Ureter (tissue), 1 donor: ENCODE measurements at regions not wholly inside any gene's neighbourhood (a gene's known extent, or its start where the extent isn't known, plus 50 kb on each side); places are given as distances from the start of the nearest gene placed in this dataset.

Experiments used
- DNase-seq: peaks from one replicate; pipeline ENCODE4 v3.0.0-alpha.2; 2020; ENCODE audit warnings: low spot score
- donor health status: DM: yes; HTN: yes; CAD: no.

DNA sequence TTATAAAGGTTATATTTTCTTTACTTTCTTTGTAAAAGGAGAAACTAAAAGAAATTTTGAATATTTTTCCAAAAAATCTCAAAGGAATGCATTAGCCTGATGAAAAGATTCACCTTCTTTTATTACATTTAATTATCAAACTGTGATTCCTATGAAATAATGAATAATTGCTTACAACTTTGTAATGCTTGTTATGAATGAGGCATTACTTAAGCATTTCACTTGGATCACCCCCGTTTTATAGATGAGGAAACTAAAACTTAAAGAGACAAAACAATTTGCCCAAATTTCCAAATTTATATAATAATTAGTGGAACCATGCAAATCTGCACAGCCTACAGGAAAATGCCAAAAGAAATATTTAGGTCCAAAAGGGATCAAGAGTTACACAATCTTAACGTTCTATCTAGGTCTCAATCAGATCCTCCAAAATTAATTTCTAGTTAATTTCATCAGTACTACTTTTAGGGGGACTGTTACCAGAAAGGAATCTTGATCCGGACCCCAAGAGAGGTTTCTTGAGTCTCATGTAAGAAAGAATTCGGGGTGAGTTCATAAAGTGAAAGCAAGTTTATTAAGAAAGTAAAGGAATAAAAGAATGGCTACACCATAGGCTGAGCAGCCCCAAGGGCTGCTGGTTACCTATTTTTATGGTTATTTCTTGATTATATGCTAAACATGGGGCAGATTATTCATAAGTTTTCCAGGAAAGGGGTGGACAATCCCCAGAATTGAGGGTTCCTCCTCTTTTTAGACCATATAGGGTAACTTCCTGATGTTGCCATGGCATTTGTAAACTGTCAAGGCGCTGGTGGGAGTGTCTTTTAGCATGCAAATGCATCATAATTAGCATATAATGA, 288.0 kb downstream of the ADGB start:
- DNase-seq, result no peak

DNA sequence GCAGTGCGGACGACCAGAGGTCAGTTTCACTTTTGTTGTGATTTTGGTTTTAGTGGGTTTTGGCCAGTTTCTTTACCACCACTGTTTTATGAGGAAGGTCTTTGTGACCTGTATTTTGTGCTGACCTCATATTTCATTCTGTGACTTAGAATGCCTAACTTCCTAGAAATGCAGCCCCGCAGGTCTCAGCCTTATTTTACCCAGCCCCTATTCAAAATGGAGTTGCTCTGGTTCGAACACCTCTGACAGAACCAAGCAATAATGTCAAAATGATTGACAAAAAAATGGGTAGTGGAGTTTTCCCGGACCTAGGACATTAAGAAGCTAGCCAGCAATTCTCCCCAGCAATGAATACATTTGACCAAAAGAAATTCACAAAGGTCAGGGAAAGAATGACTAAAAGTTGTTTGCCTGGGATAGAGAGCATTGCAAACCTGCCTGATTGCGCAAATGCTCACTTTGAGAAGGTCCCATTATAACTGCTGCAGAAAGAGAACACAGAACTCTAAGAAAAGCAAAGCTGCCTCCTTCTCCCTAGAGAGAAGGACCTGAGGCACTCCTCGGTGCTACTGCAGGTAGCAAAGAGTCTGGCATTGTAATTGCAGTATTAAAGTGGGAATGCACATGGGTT, 288.8 kb downstream of the ADGB start:
- no peak for DNase-seq

DNA sequence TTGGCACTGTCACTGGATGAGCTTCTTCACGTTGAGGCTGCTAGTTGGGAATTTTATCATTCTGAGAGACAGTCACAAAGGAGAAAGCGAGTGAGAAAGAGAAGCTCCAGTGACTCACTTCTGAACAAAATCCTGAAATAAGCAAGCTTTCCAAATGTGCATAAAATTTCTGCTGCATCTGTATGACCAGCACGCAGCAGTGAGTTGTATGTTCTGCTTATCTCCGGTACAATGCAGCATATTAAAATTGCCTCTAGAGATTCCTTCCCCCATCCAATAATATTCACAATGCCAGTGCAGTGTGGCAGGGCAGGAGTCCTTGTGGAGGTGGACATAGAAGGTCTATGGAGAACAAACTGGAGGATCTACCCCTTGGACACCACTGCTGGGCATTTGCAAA, 290.5 kb downstream of the ADGB start:
- no peak for DNase-seq

DNA sequence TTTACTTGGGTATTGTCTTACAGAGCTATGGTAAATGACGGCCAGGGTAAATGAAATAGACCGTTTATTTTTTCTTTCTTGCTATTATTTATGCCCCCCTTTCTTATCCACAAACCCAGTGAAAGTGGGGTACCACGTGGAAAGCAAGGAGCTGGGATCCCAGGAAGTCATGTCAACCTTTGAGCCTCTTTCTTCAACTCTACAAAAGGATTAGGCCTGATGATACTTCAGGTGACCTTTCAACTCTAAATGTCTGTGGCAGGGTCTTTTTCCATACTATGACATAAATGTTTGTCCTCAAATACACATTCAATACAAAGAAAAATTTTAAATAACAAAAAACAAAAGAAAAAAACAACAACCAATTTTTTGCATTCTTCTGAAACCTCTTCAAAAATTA, 291.4 kb downstream of the ADGB start:
- DNase-seq, result no peak

DNA sequence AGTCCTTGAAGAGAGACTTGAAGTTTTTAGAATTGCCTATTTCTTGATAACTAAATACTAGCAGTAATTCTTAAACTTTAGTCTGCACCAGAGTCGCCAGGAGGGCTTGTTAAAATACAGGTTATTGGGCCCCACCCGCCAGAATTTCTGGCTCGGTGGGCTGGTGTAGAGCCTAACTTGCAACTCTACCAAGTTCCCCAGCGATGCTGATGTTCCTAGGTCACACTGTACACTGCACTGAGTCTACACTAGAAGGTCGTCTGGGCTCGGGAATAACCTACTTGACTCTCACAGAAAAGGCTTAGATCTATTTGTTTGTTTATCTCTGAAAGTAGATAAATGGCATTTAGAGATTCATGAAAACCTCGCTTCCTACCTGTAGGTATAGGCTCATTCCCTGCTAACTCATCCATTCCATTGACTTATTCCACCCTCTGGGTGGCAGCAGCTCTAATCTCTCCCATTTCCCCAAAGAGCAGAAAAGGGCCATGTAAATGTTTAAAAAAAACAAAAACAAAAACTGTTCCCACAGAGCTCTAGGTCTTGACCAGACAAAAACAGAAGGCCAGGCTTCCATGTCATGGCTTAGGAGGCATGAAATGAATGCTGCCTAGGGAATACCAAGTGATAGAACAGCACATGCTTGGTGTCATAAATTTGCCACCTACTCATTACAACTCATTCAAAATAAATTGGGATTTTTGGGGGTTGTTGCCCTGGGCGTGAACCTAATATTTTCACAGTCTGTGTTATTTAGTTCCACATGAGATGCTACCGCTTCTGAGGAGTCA, 292.1 kb downstream of the ADGB start:
- DNase-seq, result no peak

DNA sequence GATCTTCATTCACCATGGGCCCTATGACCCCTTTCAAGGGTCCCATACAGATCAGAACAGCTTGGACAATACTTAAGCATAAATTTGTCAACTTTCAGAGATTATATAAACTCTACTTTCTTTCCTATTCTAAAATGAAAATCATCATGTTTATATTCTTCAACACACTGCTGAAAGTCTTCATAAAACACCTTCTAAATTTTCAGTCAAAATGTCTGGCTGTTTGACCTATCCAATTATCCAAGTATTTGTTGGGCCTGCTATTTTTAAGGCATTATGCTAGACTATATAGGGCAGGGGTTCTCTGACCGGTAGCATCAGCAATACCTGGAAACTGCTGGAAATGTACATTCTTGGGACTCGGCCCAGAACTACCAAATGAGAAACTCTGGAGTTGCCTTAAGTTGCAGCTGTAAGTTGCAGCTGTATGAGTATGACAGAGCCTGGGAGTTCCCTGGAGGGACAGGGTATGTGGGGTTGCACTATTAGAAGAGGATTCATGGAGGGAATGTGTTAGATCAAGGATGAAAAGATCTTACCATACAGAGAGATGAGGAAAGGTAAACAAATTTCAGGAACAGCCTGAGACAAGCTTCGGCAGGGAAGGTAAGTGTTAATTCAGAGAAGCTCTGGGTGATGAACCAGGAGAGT, 293.0 kb downstream of the ADGB start:
- no peak for DNase-seq

DNA sequence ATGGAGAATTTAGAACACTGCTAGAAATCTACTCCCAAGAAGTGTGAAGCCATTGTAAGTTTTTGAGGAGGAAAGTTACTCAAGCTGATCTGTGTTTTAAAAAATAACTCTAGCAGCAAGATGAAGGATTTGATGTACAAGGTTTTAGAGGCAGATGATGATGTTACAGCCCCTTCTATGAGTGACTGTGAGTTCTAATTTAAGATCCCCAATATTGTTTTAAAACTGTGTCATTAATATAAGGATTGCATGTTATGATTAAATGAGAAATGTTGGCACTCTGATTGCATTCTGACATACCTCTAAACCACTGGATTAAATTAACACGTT, 293.5 kb downstream of the ADGB start:
- DNase-seq, result no peak

DNA sequence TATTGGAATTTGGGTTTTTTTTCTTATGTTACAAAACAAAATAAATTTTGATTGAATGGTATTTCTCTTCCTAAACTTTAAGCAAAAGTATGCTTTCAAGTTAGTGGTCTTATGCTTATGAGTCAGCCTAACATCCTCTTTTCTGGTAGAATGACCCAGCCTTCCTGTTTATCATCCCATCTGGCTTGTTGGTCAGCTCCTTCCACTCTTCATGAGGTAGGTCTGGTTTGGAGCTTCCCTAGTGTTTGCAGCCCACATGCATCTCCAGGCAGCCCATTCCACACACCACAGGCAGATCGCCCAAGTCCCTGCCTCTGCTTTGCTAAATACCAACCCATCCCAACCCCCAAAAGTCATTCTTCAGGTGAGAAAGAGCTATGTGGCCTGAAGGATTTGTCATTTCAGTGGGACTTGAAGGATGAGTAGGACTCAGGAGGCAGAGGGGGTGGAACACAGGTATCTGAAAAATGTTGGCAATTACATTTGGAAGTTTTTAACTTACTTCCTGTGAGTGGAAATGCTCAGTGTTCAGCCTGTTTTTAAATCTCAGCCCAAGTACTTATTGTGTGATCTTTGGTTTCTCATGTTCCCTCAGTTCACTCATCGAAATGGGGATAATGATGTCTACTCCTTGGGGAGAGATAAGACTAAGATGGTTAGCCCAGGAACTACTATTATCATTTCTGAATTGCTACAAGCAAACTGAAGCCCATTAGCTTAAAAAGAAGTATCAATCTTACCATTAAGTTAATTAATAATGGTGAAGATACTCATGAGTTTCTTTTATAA, 294.0 kb downstream of the ADGB start:
- no peak for DNase-seq

DNA sequence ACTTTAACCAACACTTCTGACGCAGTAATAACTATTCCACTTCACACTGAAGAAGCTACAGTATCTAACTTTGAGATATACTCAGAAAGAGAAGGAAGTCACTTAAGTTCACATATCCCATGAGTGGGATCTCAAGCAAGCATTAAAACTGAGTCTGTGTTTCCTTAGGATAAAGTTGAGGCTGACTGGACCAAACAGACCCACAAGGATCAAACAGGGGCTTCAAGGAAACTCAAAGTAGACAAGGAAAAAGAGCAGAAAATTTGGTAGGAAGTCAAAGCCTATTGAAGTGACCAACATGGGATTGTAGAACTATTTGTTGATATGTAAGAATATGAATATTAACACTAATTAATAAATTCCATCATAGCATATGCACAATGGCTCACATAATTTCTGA, 294.9 kb downstream of the ADGB start:
- no peak for DNase-seq

DNA sequence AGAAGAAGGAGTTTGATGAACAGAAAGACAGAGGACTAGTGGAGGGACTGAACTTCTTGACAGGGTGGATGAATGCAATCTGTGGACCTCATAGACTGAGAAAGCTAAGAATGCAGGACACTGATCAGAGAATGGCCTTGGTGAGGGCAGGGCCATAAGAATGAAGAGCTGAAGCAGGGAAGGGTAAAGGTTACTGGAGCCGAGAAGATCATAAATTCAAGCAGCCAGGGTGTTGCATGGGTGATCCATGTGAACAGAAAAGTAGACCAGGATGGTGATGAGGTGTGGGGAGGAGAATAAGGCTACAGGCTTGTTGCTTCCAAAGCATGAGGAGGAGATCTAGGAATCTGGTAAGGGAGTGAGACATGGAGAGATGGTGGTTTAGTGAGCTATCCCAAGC, 295.9 kb downstream of the ADGB start:
- DNase-seq, result no peak

DNA sequence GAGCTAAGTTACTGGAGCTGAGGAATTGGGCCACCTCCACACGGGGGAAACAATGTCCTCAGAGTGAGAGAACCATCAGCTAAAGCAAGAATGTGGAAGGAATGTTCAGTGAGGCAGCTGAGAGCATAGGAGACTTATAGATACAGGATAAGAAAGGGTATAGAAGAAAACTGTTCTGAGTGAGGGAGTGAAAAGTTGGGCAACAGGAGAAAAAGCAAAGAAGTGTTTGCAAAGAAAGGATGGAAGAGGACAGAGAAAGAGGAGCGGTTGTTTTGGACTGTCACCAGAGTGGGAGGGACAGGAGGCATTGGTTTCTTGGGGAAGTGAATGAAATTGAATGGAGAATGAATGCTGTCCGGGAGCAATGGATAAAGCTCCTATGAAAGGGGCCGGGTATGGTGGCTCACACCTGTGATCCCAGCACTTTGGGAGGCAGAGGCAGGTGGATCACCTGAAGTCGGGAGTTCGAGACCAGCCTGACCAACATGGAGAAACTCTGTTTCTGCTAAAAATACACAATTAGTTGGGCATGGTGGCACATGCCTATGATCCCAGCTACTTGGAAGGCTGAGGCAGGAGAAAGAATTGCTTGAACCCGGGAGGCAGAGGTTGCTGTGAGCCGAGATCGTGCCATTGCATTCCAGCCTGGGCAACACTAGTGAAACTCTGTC, 296.5 kb downstream of the ADGB start:
- DNase-seq, result no peak

DNA sequence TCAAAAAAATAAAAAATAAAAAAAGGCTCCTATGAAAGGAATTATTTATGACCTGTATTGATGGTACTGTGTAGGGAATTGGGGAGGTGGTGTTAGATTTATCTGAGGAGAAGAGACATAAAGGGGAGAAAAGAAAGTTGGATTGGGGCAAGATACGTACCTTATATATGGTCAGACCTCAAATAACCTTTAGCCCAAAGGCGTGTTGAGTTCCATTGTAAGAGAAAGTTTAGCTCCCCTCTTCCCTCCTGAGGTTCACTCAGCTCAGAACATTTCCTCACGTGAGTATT, 296.9 kb downstream of the ADGB start:
- DNase-seq, result no peak

DNA sequence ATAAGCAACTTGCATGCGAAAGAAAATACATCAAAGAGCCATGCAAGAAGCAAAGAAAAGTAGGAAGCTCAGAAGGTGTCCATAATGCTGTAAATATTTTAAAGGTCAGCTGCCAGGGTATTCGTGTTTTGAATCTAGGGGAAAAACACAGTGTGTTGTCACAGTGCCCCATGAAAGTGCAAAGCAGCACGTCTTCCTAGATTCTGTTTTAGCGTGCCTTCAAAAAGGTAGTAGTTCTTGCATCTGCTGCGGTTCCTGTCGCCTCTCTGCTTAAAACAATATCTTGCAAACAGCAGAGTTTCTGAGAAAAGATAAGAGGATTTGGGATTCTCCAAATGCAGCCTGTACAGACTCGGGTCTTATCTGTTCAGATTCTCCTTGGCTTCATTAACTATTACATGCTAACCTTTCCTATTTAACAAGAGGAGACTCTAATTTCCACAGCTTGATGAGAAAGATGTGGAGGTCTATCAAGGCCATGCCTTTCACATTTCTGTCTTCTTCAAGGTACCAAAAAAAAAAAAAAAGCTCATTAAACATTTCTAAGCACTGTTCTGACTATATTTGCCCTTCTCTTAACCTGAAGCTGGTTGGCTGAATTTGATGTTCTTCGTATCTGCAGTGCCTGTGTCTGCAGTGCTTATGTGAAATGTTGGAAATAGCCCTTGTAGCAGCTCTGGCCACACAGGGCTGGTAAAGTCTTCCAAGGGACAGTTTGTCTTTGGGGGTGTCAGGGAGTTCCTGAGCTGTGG, 297.5 kb downstream of the ADGB start:
- DNase-seq, result no peak

DNA sequence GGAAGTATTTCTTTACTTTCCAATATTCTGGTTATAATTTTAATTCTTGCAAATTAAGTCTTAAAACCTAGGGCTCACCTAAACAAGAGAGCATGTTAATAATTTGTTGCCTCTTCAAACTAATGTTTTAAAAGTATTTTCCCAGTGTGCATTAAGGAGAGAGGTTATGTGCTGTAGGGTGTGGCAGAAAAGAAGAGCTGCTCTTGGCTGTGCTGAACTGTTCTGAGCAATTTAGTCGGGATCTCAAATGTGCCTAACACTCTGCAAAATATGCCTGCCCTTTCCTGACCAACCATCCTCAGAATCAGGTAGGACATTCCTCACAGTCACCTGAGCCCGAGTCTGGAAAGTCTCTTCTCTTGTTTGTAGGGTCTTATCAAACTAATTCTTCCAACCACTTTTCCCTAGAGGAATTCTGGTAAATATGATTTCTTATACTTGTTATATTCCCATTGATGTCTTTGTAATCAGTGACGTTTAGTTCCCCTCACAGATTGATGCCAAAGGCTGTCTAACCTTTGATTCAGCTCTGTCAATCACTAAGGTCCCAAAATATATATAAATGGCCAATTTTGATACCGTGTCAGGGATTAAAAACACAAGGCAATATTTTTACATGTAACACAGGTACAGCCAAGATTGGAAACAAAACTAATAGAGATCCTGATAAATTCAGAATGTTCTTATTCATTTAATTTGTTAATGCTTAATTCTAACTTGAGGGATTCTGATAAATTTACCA, 298.4 kb downstream of the ADGB start:
- DNase-seq, result no peak

DNA sequence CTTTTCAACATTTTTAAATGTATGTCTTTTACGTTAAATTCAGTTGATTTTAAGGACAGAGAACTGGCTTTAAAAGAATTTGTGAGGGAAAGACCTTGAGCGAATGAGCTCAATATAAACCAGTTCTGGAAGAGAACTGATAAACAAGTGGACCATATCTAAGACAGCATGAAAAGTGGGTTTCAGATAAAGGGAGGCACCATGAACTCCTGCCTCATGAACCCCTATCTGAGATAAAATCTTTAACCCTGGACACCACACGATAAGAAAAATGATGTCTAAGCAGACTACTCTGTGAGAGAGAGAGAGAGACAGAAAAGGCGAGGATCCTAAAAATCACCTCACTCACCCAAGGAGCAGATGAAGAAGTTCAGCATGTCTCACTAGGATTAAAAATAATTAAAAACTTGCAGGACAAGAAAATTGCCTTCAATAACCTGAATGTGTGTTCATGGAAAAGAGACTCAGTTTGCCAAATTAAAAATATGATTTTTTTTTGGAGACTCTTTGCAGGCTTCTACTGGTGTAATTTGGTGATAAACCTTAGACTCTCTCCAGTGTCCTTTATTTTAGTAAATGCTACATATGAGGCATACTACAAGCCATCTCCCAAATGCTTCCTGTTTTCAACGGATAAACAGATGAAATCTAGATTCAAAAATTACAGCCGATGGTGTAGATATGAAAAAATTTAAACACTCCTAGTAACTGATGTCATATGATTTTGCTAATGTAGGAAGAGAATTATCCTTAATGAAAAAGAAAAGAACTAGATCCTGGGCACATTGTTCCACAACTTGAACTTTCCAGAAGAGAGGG, 299.5 kb downstream of the ADGB start:
- DNase-seq, result no peak

DNA sequence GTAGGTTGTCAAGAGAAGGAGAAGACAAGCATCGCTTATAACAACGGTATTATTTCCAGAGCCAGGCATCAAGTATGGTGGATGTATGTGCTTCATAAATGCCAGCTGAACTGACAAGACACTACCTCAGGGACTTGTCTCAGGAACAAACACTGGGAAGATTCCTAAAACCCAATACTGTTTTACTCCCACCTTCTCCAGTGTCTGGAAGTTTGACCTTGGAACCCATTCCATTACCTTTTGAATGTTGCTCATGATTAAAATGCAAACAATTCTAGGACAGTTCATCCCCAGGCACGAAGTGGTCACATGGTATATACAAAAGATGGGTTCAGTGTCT, 300.1 kb downstream of the ADGB start:
- no peak for DNase-seq

DNA sequence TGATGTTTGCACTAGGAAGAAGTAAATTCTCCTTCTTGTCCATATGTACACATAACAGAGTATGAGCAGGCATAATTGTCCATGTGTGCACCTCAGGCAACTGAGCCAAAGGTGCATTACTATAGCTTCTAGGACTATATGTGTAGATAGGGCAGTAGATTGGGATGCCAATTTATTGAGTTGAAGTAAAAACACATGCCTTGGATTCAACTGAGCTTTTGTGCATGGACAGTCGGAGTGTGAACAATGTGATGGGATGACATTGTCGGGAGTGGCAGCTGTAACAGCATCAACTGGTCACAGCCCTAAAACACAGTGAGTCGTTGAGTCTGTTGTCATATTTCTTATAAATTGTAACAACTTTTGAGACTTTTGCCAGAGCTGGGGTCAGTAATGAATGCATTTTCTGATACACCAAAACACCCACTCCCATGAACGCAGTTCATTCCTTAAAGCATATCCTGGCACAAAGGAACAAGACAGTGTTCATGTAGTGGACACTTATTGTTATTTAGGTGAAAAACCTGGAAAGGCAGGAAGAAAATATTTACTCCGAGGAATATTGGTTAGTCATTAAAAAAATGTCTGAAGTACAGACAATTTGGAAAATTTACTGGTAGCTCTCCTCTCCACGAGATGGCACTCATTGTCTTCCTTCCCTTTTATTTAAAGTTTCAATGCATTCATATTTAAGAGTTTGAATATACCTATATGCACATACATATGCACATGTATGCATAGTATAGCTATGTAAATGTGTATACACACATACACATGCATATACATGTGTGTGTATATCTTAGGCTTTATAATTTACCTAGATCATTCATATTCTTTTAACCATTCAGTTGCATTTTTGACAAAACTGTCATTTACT, 302.0 kb upstream of the STXBP5 start:
- DNase-seq, result no peak

DNA sequence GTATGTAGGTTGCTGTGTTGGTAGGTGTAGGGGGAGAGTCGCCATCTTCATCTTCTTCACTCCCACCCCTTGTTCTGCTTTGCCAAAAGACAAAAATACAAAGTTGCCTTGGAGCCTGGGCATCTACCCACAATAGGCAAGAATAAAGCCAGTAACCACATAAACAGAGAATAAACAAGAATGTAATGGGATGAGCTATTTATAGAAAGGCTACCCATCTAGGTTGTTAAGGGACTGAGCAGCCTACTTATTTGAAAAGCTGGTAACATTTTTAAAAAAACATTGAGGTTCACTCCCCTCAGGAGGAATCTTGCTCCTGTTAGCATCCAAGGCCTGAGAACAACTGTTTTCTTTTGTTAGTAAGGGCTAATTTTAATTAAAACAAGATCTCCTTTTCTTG, 301.4 kb upstream of the STXBP5 start:
- no peak for DNase-seq
